ENCODE measurements at regions not wholly inside any gene's neighbourhood (a gene's known extent, or its start where the extent isn't known, plus 50 kb on each side); places are given as distances from the start of the nearest gene placed in this dataset.

- 84 to 90% methylated on average over 2 of the region's 2 CpGs for WGBS, 2 donors
- intact Hi-C loops (cut with DNase I), result no loop called here
- H3K27me3 ChIP-seq, result no peaks in the 10 kb centered on the region
- H3K36me3 ChIP-seq (replicated peaks in 1 of 2; ENCODE audit: insufficient read depth in 1 of 2, low read depth in 2 of 2), result no peaks in the 10 kb centered on the region
- H3K9me3 ChIP-seq, result no peaks in the 10 kb centered on the region
- H3K27ac ChIP-seq, result no peak overlapping the region
- TF ChIP-seq CTCF (IDR thresholded peaks at IDR 0.05) (no peak), POLR2A (IDR thresholded peaks at IDR 0.05) (no peak)
- no peaks in the 10 kb centered on the region for H3K4me1 ChIP-seq
- ATAC-seq (no peak), DNase-seq (no peak)
- H3K4me3 ChIP-seq, result no peak overlapping the region
Observed at GRCh38 chr10:65684896-65685295, 1240.9 kb upstream of the LRRTM3 start.

- H3K9me3 ChIP-seq, result no peaks in the 10 kb centered on the region
- intact Hi-C loops (cut with DNase I), result no loop called here
- H3K36me3 ChIP-seq (replicated peaks in 1 of 2; ENCODE audit: insufficient read depth in 1 of 2, low read depth in 2 of 2), result no peaks in the 10 kb centered on the region
- 88 to 97% methylated on average over 1 of the region's 1 CpG for WGBS, 2 donors
- no peak for TF ChIP-seq CTCF (IDR thresholded peaks at IDR 0.05)
- TF ChIP-seq POLR2A (IDR thresholded peaks at IDR 0.05), result no peak
- H3K4me1 ChIP-seq, result no peaks in the 10 kb centered on the region
- H3K27me3 ChIP-seq, result no peaks in the 10 kb centered on the region
- ATAC-seq, result no peak
- no peak overlapping the region for H3K4me3 ChIP-seq
- H3K27ac ChIP-seq, result no peak overlapping the region
- DNase-seq, result no peak
Observed at GRCh38 chr10:65701168-65701776, 1224.6 kb upstream of the LRRTM3 start.

- no peak for DNase-seq
- H3K27me3 ChIP-seq, result no peaks in the 10 kb centered on the region
- TF ChIP-seq POLR2A (IDR thresholded peaks at IDR 0.05), result no peak
- TF ChIP-seq CTCF (IDR thresholded peaks at IDR 0.05), result no peak
- H3K27ac ChIP-seq, result no peak overlapping the region
- WGBS, 2 donors, result 22 to 78% methylated on average over 1 of the region's 1 CpG
- H3K4me3 ChIP-seq, result no peak overlapping the region
- no peaks in the 10 kb centered on the region for H3K36me3 ChIP-seq (replicated peaks in 1 of 2; ENCODE audit: insufficient read depth in 1 of 2, low read depth in 2 of 2)
- H3K9me3 ChIP-seq, result no peaks in the 10 kb centered on the region
- H3K4me1 ChIP-seq, result no peaks in the 10 kb centered on the region
- ATAC-seq, result no peak
- intact Hi-C loops (cut with DNase I), result no loop called here
Observed at GRCh38 chr10:65708057-65708456, 1217.8 kb upstream of the LRRTM3 start.

DNA sequence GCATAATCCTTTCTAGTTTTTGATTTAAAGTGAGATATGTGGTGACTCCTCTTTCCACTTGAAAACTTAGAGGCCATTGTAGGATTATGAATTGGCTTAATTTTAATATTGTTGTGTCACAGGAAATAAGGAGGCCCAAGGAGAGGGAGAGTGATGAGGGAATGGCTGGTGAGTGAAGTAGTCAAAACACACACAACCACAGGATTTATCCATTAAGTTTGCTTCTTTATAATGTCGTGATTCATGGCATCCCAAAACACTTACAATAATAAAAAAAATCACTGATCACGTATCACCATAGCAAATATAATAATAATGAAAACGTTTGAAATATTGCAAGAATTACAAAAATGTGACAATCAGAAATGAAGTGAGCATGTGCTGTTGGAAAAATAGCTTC lies 1215.5 kb upstream of the LRRTM3 start:
- Histone ChIP-seq H3K4me3 (no peak overlapping the region), H3K9me3 (no peaks in the 10 kb centered on the region), H3K4me1 (no peaks in the 10 kb centered on the region), H3K27ac (no peak overlapping the region), H3K27me3 (no peaks in the 10 kb centered on the region), H3K36me3 (replicated peaks in 1 of 2; ENCODE audit: insufficient read depth in 1 of 2, low read depth in 2 of 2) (no peaks in the 10 kb centered on the region)
- no peak for DNase-seq
- TF ChIP-seq POLR2A (IDR thresholded peaks at IDR 0.05) (no peak), CTCF (IDR thresholded peaks at IDR 0.05) (no peak)
- WGBS, 2 donors, result 71 to 78% methylated on average over 3 of the region's 3 CpGs
- intact Hi-C loops (cut with DNase I), result no loop called here
- ATAC-seq, result no peak

GRCh38 chr10:65719790-65720189 lies 1206.0 kb upstream of the LRRTM3 start:
- intact Hi-C loops (cut with DNase I), result no loop called here
- DNase-seq, result no peak
- no peaks in the 10 kb centered on the region for H3K4me1 ChIP-seq

More at GRCh38 chr10:65719790-65720189, 1206.0 kb upstream of the LRRTM3 start:
- Histone ChIP-seq H3K27ac (no peak overlapping the region), H3K36me3 (replicated peaks in 1 of 2; ENCODE audit: insufficient read depth in 1 of 2, low read depth in 2 of 2) (no peaks in the 10 kb centered on the region), H3K27me3 (no peaks in the 10 kb centered on the region), H3K9me3 (no peaks in the 10 kb centered on the region), H3K4me3 (no peak overlapping the region)
- WGBS, 2 donors, result 69 to 73% methylated on average over 1 of the region's 1 CpG
- TF ChIP-seq CTCF (IDR thresholded peaks at IDR 0.05), result no peak
- TF ChIP-seq POLR2A (IDR thresholded peaks at IDR 0.05), result no peak
- ATAC-seq, result no peak

Measured in body of pancreas (tissue), 4 donors.